H1 (cell line): ENCODE measurements at regions not wholly inside any gene's neighbourhood (a gene's known extent, or its start where the extent isn't known, plus 50 kb on each side); places are given as distances from the start of the nearest gene placed in this dataset.

Experiments used
- CEBPB ChIP-seq: IDR thresholded peaks from 2 replicates; pipeline ENCODE4 v1.6.1; 2012; ENCODE audit warnings: low read depth, low read length
- CREB1 ChIP-seq: IDR thresholded peaks from 2 replicates; pipeline ENCODE4 v1.6.1; 2012; ENCODE audit warnings: inconsistent platforms
- EGR1 ChIP-seq: IDR thresholded peaks from 2 replicates; pipeline ENCODE4 v1.6.1; 2011; ENCODE audit warnings: low read depth, low read length, borderline replicate concordance
- EP300 ChIP-seq, 2 experiments: IDR thresholded peaks; 1 replicate in 1 of 2; 2 replicates in 1 of 2; pipeline ENCODE4 v1.6.1; 2011 to 2012; ENCODE audit warnings: low read depth in 2 of 2, low read length in 2 of 2, mild to moderate bottlenecking in 2 of 2, borderline replicate concordance in 1 of 2, inconsistent platforms in 1 of 2, moderate library complexity in 1 of 2
- EZH2 ChIP-seq: fragments of 200-600 bp; sonication (generic); IDR thresholded peaks from 2 replicates; pipeline ENCODE4 v1.7.1; 2012; ENCODE audit warnings: low read depth, mild to moderate bottlenecking, moderate library complexity, low read length, inconsistent platforms; ENCODE audit not compliant: severe bottlenecking
- JUND ChIP-seq: IDR thresholded peaks from 2 replicates; pipeline ENCODE4 v1.6.1; 2011; ENCODE audit warnings: mild to moderate bottlenecking, improper control_type of control experiment, low read length
- KDM1A ChIP-seq: fragments of 200-600, 300-600 bp; sonication (generic); IDR thresholded peaks from 2 replicates; pipeline ENCODE4 v1.7.1; 2016; ENCODE audit warnings: mild to moderate bottlenecking, low read length, borderline replicate concordance
- POLR2A ChIP-seq, 2 experiments: IDR thresholded peaks; 1 replicate in 1 of 2; 2 replicates in 1 of 2; pipeline ENCODE4 v1.6.1; 2011; ENCODE audit warnings: low read depth in 2 of 2, low read length in 2 of 2, mild to moderate bottlenecking in 2 of 2; ENCODE audit errors: control extremely low read depth in 1 of 2
- RAD21 ChIP-seq, 2 experiments: IDR thresholded peaks in 1 of 2; conservative IDR thresholded peaks in 1 of 2; 2 replicates each; pipeline ENCODE4 v1.6.1; 2011; ENCODE audit warnings: low read depth in 2 of 2, low read length in 2 of 2, improper control_type of control experiment in 1 of 2, inconsistent platforms in 1 of 2, mild to moderate bottlenecking in 1 of 2, moderate library complexity in 1 of 2
- SAP30 ChIP-seq: fragments of 300-600 bp; sonication (generic); IDR thresholded peaks from 2 replicates; pipeline ENCODE4 v1.7.1; 2012; ENCODE audit warnings: low read length, moderate library complexity, mild to moderate bottlenecking, inconsistent platforms; ENCODE audit not compliant: insufficient read depth, insufficient replicate concordance
- SIN3A ChIP-seq, 2 experiments: IDR thresholded peaks in 1 of 2; conservative IDR thresholded peaks in 1 of 2; 2 replicates each; pipeline ENCODE4 v1.6.1; 2011 to 2012; ENCODE audit warnings: low read length in 2 of 2, improper control_type of control experiment in 1 of 2, low read depth in 1 of 2, mild to moderate bottlenecking in 1 of 2
- TAF7 ChIP-seq: optimal IDR thresholded peaks from 2 replicates; pipeline ENCODE3; 2011; ENCODE audit warnings: low read depth, mild to moderate bottlenecking, inconsistent platforms, low read length, moderate library complexity, borderline replicate concordance
- ZNF274 ChIP-seq: IDR thresholded peaks from 2 replicates; pipeline ENCODE4 v1.7.0; 2012; ENCODE audit warnings: low read length, borderline replicate concordance; ENCODE audit errors: extremely low read depth
- TF ChIP-seq, protein P1 (sequence below), 3 experiments: IDR thresholded peaks; 1 replicate in 2 of 3; 2 replicates in 1 of 3; pipeline versions ENCODE4 v1.5.1 to v1.6.1; 2011; ENCODE audit warnings: low read length in 3 of 3, mild to moderate bottlenecking in 3 of 3, inconsistent platforms in 2 of 3, low read depth in 1 of 3, moderate library complexity in 1 of 3; ENCODE audit not compliant: insufficient read depth in 1 of 3; ENCODE audit errors: control extremely low read depth in 1 of 3

DNA sequence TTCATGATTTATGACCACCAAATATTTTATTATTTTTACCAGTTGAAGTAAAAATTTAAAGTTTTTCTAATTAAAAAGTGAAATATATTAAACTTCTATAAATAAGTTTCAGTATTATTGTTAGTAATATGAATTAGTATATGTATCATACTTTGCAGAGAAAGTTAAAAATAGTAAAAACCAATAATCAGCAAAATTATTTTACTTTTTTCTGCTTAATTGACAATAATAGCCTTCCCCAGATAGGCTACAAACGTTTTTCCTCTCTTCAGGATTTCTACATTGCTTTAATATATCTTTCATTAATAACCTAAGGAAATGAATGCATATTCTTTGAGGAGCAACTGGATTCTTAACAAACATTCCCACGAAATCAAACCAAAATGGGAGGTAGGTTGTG lies 543.5 kb downstream of the ETNK1 start:
- TF ChIP-seq, protein P1, sequence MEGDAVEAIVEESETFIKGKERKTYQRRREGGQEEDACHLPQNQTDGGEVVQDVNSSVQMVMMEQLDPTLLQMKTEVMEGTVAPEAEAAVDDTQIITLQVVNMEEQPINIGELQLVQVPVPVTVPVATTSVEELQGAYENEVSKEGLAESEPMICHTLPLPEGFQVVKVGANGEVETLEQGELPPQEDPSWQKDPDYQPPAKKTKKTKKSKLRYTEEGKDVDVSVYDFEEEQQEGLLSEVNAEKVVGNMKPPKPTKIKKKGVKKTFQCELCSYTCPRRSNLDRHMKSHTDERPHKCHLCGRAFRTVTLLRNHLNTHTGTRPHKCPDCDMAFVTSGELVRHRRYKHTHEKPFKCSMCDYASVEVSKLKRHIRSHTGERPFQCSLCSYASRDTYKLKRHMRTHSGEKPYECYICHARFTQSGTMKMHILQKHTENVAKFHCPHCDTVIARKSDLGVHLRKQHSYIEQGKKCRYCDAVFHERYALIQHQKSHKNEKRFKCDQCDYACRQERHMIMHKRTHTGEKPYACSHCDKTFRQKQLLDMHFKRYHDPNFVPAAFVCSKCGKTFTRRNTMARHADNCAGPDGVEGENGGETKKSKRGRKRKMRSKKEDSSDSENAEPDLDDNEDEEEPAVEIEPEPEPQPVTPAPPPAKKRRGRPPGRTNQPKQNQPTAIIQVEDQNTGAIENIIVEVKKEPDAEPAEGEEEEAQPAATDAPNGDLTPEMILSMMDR (IDR thresholded peaks at IDR 0.05; ENCODE audit: control extremely low read depth in 1 of 3, insufficient read depth in 1 of 3, low read depth in 1 of 3, low read length in 3 of 3) = no peak
- TF ChIP-seq EP300 (IDR thresholded peaks at IDR 0.05; ENCODE audit: borderline replicate concordance in 1 of 2, low read depth in 2 of 2, low read length in 2 of 2) = no peak
- TF ChIP-seq SIN3A (conservative IDR thresholded peaks at IDR 0.05 in 1 of 2, IDR thresholded peaks at IDR 0.05 in 1 of 2; ENCODE audit: low read depth in 1 of 2, low read length in 2 of 2) = no peak
- TF ChIP-seq TAF7 = no peak
- TF ChIP-seq SAP30 = no peak
- TF ChIP-seq CEBPB = no peak
- TF ChIP-seq KDM1A = no peak
- no peak for TF ChIP-seq RAD21 (IDR thresholded peaks at IDR 0.05 in 1 of 2, conservative IDR thresholded peaks at IDR 0.05 in 1 of 2; ENCODE audit: low read depth in 2 of 2, low read length in 2 of 2)
- TF ChIP-seq CREB1 = no peak
- no peak for TF ChIP-seq EGR1
- no peak for TF ChIP-seq JUND
- no peak for TF ChIP-seq POLR2A (IDR thresholded peaks at IDR 0.05; ENCODE audit: control extremely low read depth in 1 of 2, low read depth in 2 of 2, low read length in 2 of 2)
- no peak for TF ChIP-seq ZNF274
- TF ChIP-seq EZH2 = no peak
